ENCODE measurements at regions not wholly inside any gene's neighbourhood (a gene's known extent, or its start where the extent isn't known, plus 50 kb on each side); places are given as distances from the start of the nearest gene placed in this dataset.

DNA sequence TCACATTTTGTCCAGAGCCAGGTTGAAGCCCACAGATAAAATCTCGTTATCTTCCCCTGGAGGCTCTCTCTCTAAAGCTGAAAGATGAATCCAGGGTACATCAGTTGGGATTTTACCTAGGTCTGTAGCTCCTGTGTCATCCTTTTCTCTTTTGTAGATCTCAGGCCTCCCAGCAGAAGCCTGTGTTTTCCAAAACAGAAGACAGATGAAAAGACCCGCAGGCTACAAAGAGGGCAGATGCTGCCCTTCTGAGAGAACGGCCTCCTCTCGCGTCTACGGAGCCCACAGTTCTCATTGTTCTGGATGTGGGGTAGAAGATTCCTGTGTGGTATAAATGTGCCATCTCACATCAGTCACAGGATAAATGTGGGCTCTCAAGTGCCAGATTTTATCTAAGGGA is 139.5 kb downstream of the SUCLG1 start:
- Histone ChIP-seq H3K4me1 (ENCODE audit: insufficient read depth, low read length) (no peaks in the 10 kb centered on the region), H3K36me3 (ENCODE audit: insufficient read depth, low read length) (no peaks in the 10 kb centered on the region), H3K9me3 (ENCODE audit: control insufficient read depth in 1 of 2, low read length in 2 of 2) (no peaks in the 10 kb centered on the region), H3K27ac (ENCODE audit: low read depth, low read length) (no peak overlapping the region), H3K4me3 (ENCODE audit: low read length in 2 of 2) (no peak overlapping the region), H3K27me3 (ENCODE audit: insufficient read depth, low read length) (peaks cover 8% of the 10 kb centered on the region)
- Mint-ChIP-seq H3K27ac (no peak overlapping the region), H3K4me3 (no peak overlapping the region), H3K4me1 (peaks cover 0 to 4% (median under 1%) of the 10 kb centered on the region in 4 donors), H3K9me3 (no peaks in the 10 kb centered on the region), H3K36me3 (no peaks in the 10 kb centered on the region), H3K27me3 (peaks cover 25% of the 10 kb centered on the region in 2 donors)
- ChIA-PET CTCF (ENCODE audit: partially characterized antibody) (no interaction called here), POLR2A (ENCODE audit: partially characterized antibody) (no interaction called here)
- DNase-seq = no peak
- intact Hi-C loops (cut with micrococcal nuclease) = no loop called here

DNA sequence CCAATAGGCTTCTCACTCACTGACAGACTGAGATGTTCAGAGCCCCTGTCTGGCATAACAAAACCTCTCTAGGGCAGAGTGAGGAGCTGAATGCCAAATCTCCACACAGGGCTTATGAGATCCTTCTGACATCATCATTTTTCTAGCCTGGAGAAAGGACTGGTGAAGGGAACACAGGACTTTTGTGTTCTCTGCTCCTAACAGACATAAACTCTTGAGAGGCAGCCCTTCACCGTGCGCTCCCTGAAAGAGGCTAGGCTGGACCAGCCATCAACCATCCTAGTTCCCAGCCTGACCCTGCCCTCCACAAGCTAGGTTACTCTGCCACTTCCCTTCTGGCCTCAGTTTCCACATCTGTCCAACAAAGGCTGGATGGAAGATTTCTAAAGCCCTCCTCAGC is 141.9 kb downstream of the SUCLG1 start:
- Histone ChIP-seq H3K4me1 (ENCODE audit: insufficient read depth, low read length) (no peaks in the 10 kb centered on the region), H3K27me3 (ENCODE audit: insufficient read depth, low read length) (peaks cover 8% of the 10 kb centered on the region), H3K4me3 (ENCODE audit: low read length in 2 of 2) (no peak overlapping the region), H3K27ac (ENCODE audit: low read depth, low read length) (no peak overlapping the region), H3K36me3 (ENCODE audit: insufficient read depth, low read length) (no peaks in the 10 kb centered on the region), H3K9me3 (ENCODE audit: control insufficient read depth in 1 of 2, low read length in 2 of 2) (no peaks in the 10 kb centered on the region)
- no peak overlapping the region for H3K4me3 Mint-ChIP-seq
- ChIA-PET CTCF (ENCODE audit: partially characterized antibody) (interaction anchor here (1.5 to 5.2 kb wide), 2 partner anchors 13 to 294 kb away, joined by 4 to 35 read pairs; no protein-coding TSS in a partner anchor), POLR2A (ENCODE audit: partially characterized antibody) (no interaction called here)
- H3K27ac Mint-ChIP-seq = no peak overlapping the region
- H3K4me1 Mint-ChIP-seq = peaks cover 0 to 4% (median under 1%) of the 10 kb centered on the region in 4 donors
- no peaks in the 10 kb centered on the region for H3K9me3 Mint-ChIP-seq
- peaks cover 14 to 23% of the 10 kb centered on the region in 2 donors for H3K27me3 Mint-ChIP-seq
- no peak for DNase-seq
- intact Hi-C loops (cut with micrococcal nuclease) = no loop called here
- no peaks in the 10 kb centered on the region for H3K36me3 Mint-ChIP-seq

DNA sequence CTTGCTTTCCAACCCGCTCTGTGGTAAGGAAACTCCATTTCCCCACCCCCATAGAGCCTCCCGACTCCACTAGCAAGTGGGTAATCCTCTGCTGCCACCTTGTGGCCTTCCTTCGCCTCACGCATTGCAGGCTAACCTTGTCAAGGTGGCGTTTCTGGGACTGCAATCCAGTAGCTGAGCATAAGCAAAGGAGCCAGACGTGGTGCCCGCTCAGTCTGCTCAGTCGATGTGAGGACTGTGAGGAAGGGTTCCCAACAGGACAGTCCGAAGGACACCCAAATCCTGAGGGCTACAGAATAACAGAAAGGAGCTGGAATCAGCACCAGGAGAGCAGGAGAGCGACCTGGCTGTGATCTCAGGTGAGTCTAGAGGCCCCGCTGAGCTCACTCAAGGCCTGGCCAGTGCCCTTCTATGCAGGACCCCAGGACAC is 144.2 kb downstream of the SUCLG1 start:
- POLR2A ChIA-PET (ENCODE audit: partially characterized antibody) = no interaction called here
- H3K9me3 Mint-ChIP-seq = no peaks in the 10 kb centered on the region
- H3K4me1 ChIP-seq (ENCODE audit: insufficient read depth, low read length) = no peaks in the 10 kb centered on the region
- CTCF ChIA-PET (ENCODE audit: partially characterized antibody) = interaction anchor here (0.6 to 5.2 kb wide), 12 partner anchors 11 to 292 kb away, joined by 3 to 35 read pairs (median 4); no protein-coding TSS in a partner anchor
- peak; percentile 55 to 63 (median 62) for DNase-seq
- no peak overlapping the region for H3K27ac Mint-ChIP-seq
- H3K9me3 ChIP-seq (ENCODE audit: control insufficient read depth in 1 of 2, low read length in 2 of 2) = no peaks in the 10 kb centered on the region
- no peaks in the 10 kb centered on the region for H3K36me3 Mint-ChIP-seq
- H3K27ac ChIP-seq (ENCODE audit: low read depth, low read length) = no peak overlapping the region
- H3K27me3 ChIP-seq (ENCODE audit: insufficient read depth, low read length) = peaks cover 4% of the 10 kb centered on the region
- H3K4me3 ChIP-seq (ENCODE audit: low read length in 2 of 2) = no peak overlapping the region
- no peak overlapping the region for H3K4me3 Mint-ChIP-seq
- H3K27me3 Mint-ChIP-seq = peaks cover 8 to 16% of the 10 kb centered on the region in 2 donors
- H3K36me3 ChIP-seq (ENCODE audit: insufficient read depth, low read length) = no peaks in the 10 kb centered on the region
- intact Hi-C loops (cut with micrococcal nuclease) = no loop called here
- H3K4me1 Mint-ChIP-seq = peaks cover 0 to 4% (median under 1%) of the 10 kb centered on the region in 4 donors

DNA sequence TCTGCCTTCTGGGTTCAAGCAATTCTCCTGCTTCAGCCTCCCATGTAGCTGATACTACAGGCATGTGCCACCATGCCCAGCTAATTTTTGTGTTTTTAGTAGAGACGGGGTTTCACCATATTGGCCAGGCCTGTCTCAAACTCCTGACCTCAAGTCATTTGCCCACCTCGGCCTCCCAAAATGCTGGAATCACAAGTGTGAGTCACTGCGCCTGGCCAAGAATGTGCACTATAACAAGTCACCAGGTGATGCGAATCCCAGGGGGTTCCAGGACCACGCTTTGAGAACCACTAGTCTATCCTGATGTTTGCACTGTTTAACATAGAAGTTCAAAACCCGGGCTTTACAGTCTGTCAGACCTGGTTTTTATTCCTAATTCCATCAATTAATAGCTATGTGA is 144.8 kb downstream of the SUCLG1 start:
- Mint-ChIP-seq H3K27me3 (peaks cover 8 to 17% of the 10 kb centered on the region in 2 donors), H3K4me3 (no peak overlapping the region), H3K9me3 (no peaks in the 10 kb centered on the region), H3K4me1 (peaks cover 0 to 4% (median under 1%) of the 10 kb centered on the region in 4 donors), H3K36me3 (no peaks in the 10 kb centered on the region), H3K27ac (no peak overlapping the region)
- ChIA-PET POLR2A (ENCODE audit: partially characterized antibody) (no interaction called here), CTCF (ENCODE audit: partially characterized antibody) (interaction anchor here (0.9 to 5.2 kb wide), 11 partner anchors 10 to 283 kb away, joined by 3 to 35 read pairs (median 4); no protein-coding TSS in a partner anchor)
- no peak overlapping the region for H3K4me3 ChIP-seq (ENCODE audit: low read length in 2 of 2)
- no peaks in the 10 kb centered on the region for H3K27me3 ChIP-seq (ENCODE audit: insufficient read depth, low read length)
- H3K36me3 ChIP-seq (ENCODE audit: insufficient read depth, low read length) = no peaks in the 10 kb centered on the region
- no peaks in the 10 kb centered on the region for H3K9me3 ChIP-seq (ENCODE audit: control insufficient read depth in 1 of 2, low read length in 2 of 2)
- H3K27ac ChIP-seq (ENCODE audit: low read depth, low read length) = no peak overlapping the region
- DNase-seq = no peak
- no peaks in the 10 kb centered on the region for H3K4me1 ChIP-seq (ENCODE audit: insufficient read depth, low read length)
- intact Hi-C loops (cut with micrococcal nuclease) = no loop called here

DNA sequence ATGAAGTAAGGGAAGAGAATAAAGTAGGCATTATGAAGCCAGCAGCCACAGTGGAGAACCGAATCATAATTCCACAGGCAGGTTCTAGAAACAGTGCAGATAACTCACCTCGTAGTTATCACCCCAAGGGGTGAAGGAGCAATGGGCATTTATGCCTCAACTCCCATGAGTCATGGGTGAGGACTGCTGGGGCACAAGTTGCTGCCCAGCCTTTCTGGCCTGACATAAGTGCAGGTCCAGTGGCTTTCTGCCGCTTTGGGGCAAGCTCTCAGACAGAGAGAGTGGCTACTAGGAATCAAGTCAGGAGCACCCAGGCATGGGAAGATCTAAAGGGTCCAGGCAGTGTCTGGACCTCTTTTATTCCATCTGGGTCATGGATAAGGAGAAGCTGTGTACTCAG is 149.8 kb downstream of the SUCLG1 start:
- H3K36me3 Mint-ChIP-seq = no peaks in the 10 kb centered on the region
- no peak overlapping the region for H3K27ac ChIP-seq (ENCODE audit: low read depth, low read length)
- CTCF ChIA-PET (ENCODE audit: partially characterized antibody) = interaction anchor here (1.4 kb wide), 1 partner anchor 11 kb away, joined by 5 read pairs; no protein-coding TSS in a partner anchor
- intact Hi-C loops (cut with micrococcal nuclease) = no loop called here
- no peak overlapping the region for H3K27ac Mint-ChIP-seq
- no peaks in the 10 kb centered on the region for H3K36me3 ChIP-seq (ENCODE audit: insufficient read depth, low read length)
- no peaks in the 10 kb centered on the region for H3K4me1 ChIP-seq (ENCODE audit: insufficient read depth, low read length)
- H3K9me3 Mint-ChIP-seq = peaks cover 0 to 22% (median 16%) of the 10 kb centered on the region in 8 donors
- no peaks in the 10 kb centered on the region for H3K27me3 ChIP-seq (ENCODE audit: insufficient read depth, low read length)
- POLR2A ChIA-PET (ENCODE audit: partially characterized antibody) = no interaction called here
- H3K9me3 ChIP-seq (ENCODE audit: control insufficient read depth in 1 of 2, low read length in 2 of 2) = no peaks in the 10 kb centered on the region
- no peaks in the 10 kb centered on the region for H3K4me1 Mint-ChIP-seq
- no peak overlapping the region for H3K4me3 ChIP-seq (ENCODE audit: low read length in 2 of 2)
- H3K27me3 Mint-ChIP-seq = peaks cover 7 to 8% of the 10 kb centered on the region in 2 donors
- DNase-seq = no peak
- no peak overlapping the region for H3K4me3 Mint-ChIP-seq

DNA sequence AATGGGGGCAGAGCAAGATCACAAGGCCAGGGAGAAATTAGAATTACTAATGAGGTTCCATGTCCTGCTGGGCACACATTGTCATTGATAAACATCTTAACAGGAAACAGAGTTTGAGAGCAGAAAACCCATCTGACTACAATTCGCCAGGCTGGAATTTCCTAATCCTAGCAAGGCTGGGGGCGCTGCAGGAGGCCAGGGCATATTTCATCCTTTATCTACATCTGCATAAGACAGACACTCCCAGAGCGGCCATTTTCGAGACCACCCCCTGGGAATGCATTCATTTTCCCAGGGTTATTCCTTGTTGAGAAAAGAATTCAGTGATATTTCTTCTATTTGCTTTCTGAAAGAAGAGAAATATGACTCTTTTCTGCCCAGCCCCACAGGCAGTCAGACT is 152.7 kb downstream of the SUCLG1 start:
- POLR2A ChIA-PET (ENCODE audit: partially characterized antibody) = no interaction called here
- Mint-ChIP-seq H3K36me3 (no peaks in the 10 kb centered on the region), H3K4me1 (no peaks in the 10 kb centered on the region), H3K9me3 (peaks cover 0 to 22% (median 16%) of the 10 kb centered on the region in 8 donors), H3K4me3 (no peak overlapping the region), H3K27ac (no peak overlapping the region), H3K27me3 (peaks cover 11 to 13% of the 10 kb centered on the region in 2 donors)
- no peaks in the 10 kb centered on the region for H3K27me3 ChIP-seq (ENCODE audit: insufficient read depth, low read length)
- CTCF ChIA-PET (ENCODE audit: partially characterized antibody) = interaction anchor here (3.7 kb wide), 1 partner anchor 10 kb away, joined by 35 read pairs; no protein-coding TSS in a partner anchor
- no peak for DNase-seq
- H3K27ac ChIP-seq (ENCODE audit: low read depth, low read length) = no peak overlapping the region
- no peak overlapping the region for H3K4me3 ChIP-seq (ENCODE audit: low read length in 2 of 2)
- intact Hi-C loops (cut with micrococcal nuclease) = no loop called here
- H3K4me1 ChIP-seq (ENCODE audit: insufficient read depth, low read length) = no peaks in the 10 kb centered on the region
- H3K36me3 ChIP-seq (ENCODE audit: insufficient read depth, low read length) = no peaks in the 10 kb centered on the region
- H3K9me3 ChIP-seq (ENCODE audit: control insufficient read depth in 1 of 2, low read length in 2 of 2) = no peaks in the 10 kb centered on the region

DNA sequence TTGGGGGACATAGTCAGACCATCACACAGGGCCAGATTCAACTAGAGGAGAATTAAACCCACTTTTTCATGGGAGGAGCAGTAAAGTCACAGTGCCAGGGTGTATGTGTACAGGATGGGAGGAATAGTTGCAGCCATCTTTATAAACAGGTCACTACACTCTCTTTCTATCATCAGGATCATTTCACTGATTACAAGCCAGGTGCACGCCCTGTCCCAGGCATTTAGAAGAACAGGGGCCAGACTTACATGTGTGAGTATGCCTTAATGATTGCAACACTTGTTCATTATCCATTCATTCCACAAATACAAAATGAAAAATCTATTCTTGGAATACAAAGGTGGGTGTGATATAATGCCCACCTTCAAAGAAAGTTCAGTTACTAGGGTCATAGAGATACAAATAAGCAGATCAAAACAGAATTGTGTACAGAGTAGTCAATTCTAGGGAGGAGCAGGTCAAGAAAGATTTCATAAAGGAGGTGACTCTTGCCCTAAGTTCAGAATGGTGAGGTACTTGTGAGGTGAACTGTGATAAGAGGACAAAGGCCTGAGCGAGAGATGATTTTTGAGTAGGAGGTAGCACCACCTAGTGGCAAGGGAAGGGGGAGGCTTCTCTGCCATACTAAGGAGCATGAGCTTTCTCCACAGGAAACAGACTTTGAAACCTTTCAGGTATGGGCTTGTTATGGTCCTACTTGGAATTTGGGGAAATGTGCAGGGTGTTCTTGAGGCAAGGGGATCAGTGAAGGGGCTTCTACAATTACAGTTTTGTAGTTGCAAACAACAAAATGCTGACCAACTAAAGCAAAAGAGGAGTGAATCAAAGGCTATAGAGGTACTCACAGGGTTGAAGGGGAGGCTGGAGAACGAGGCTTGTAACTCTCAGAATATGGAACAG is 156.3 kb downstream of the SUCLG1 start:
- no peak overlapping the region for H3K4me3 ChIP-seq (ENCODE audit: low read length in 2 of 2)
- H3K9me3 ChIP-seq (ENCODE audit: control insufficient read depth in 1 of 2, low read length in 2 of 2) = no peaks in the 10 kb centered on the region
- Mint-ChIP-seq H3K36me3 (no peaks in the 10 kb centered on the region), H3K4me1 (no peaks in the 10 kb centered on the region), H3K4me3 (no peak overlapping the region), H3K27me3 (peaks cover 11 to 13% of the 10 kb centered on the region in 2 donors), H3K9me3 (peaks cover 0 to 22% (median 16%) of the 10 kb centered on the region in 8 donors), H3K27ac (no peak overlapping the region)
- H3K27ac ChIP-seq (ENCODE audit: low read depth, low read length) = no peak overlapping the region
- CTCF ChIA-PET (ENCODE audit: partially characterized antibody) = interaction anchor here (2.2 to 3.7 kb wide), 3 partner anchors 10 to 280 kb away, joined by 6 to 35 read pairs (median 9); no protein-coding TSS in a partner anchor
- intact Hi-C loops (cut with micrococcal nuclease) = loop anchor here (1.0 kb wide), 1 partner anchor 279 kb away; no protein-coding TSS in a partner anchor
- H3K36me3 ChIP-seq (ENCODE audit: insufficient read depth, low read length) = no peaks in the 10 kb centered on the region
- POLR2A ChIA-PET (ENCODE audit: partially characterized antibody) = no interaction called here
- peak in 4 of 5 donors; percentile 31 to 42 (median 34) for DNase-seq
- H3K4me1 ChIP-seq (ENCODE audit: insufficient read depth, low read length) = no peaks in the 10 kb centered on the region
- H3K27me3 ChIP-seq (ENCODE audit: insufficient read depth, low read length) = no peaks in the 10 kb centered on the region

All from CD4-positive, alpha-beta memory T cell (primary cell).